Endothelial cell of umbilical vein (primary cell): ENCODE measurements at regions not wholly inside any gene's neighbourhood (a gene's known extent, or its start where the extent isn't known, plus 50 kb on each side); places are given as distances from the start of the nearest gene placed in this dataset.
A peak's percentile ranks its signal among the peaks of the same experiment; 100 is the strongest.

Source experiments
- BruUV-seq: library from RNA; stranded (reverse); fragments of 400-500 nt; replicated peaks from 2 replicates; lab custom pipeline; 2021; lab: Mats Ljungman, UMichigan
- CTCF ChIA-PET: fragments of 300-600, 350-600 bp; sonication (Branson Sonifier 250); formaldehyde crosslinking; loops from one replicate; lab custom pipeline; 2021; ENCODE audit warnings: antibody characterized with exemption, inconsistent platforms; lab: Charles Lee
- POLR2A ChIA-PET: fragments of 300-600, 350-600 bp; sonication (Branson Sonifier 250); formaldehyde crosslinking; loops from one replicate; lab custom pipeline; 2021; ENCODE audit warnings: antibody characterized with exemption, inconsistent platforms; lab: Charles Lee
- DNase-seq: peaks from one replicate; pipeline ENCODE4 v3.0.0-alpha.2; 2011; ENCODE audit warnings: low read depth, low spot score
- FAIRE-seq: peaks from 2 replicates; lab custom pipeline; 2011; peaks lifted over from hg19 to GRCh38; lab: Jason Lieb, UNC
- H2AFZ ChIP-seq: 2 replicates; pipeline ENCODE4 v1.6.0; 2012; ENCODE audit warnings: low read depth, low read length, control low read depth, inconsistent platforms
- H3K27ac ChIP-seq: 2 replicates; pipeline ENCODE4 v1.5.1; 2011; ENCODE audit warnings: low read depth, mild to moderate bottlenecking, control low read depth, low read length, moderate library complexity; ENCODE audit not compliant: insufficient read depth
- H3K27me3 ChIP-seq, 2 experiments: 2 replicates each; pipeline versions ENCODE4 v1.6.0 to v1.6.1; 2011; ENCODE audit warnings: low read length in 2 of 2, mixed read lengths in 1 of 2; ENCODE audit not compliant: control insufficient read depth in 2 of 2, insufficient read depth in 2 of 2
- H3K36me3 ChIP-seq, 2 experiments: 2 replicates in 1 of 2; 3 replicates in 1 of 2; pipeline ENCODE4 v1.5.1; 2011; ENCODE audit warnings: low read length in 2 of 2, mild to moderate bottlenecking in 1 of 2, moderate library complexity in 1 of 2; ENCODE audit not compliant: control insufficient read depth in 2 of 2, insufficient read depth in 2 of 2; ENCODE audit errors: extremely low read depth in 1 of 2
- H3K4me1 ChIP-seq: 3 replicates; pipeline ENCODE4 v1.5.1; 2011; ENCODE audit warnings: mild to moderate bottlenecking, low read length; ENCODE audit not compliant: control insufficient read depth, insufficient read depth; ENCODE audit errors: extremely low read depth
- H3K4me2 ChIP-seq: 2 replicates; pipeline ENCODE4 v1.6.1; 2011; ENCODE audit warnings: low read length, control low read depth, mixed read lengths; ENCODE audit not compliant: insufficient read depth
- H3K4me3 ChIP-seq, 3 experiments: fragments of 200-600 bp in 1 of 3; sonication (generic), shearing (Covaris generic) in 1 of 3; replicated peaks in 1 of 3; 2 replicates each; pipeline ENCODE4 v1.5.1; 2011 to 2016; ENCODE audit warnings: control low read depth in 3 of 3, low read length in 3 of 3, mild to moderate bottlenecking in 2 of 3, inconsistent platforms in 1 of 3, low read depth in 1 of 3, moderate library complexity in 1 of 3; ENCODE audit not compliant: insufficient read depth in 1 of 3
- H3K79me2 ChIP-seq: 2 replicates; pipeline ENCODE4 v1.6.0; 2012; ENCODE audit warnings: low read length, inconsistent platforms; ENCODE audit not compliant: control insufficient read depth, insufficient read depth
- H3K9ac ChIP-seq: replicated peaks from 2 replicates; pipeline ENCODE3; 2011; ENCODE audit warnings: low read length, control low read depth; ENCODE audit not compliant: insufficient read depth; ENCODE audit errors: extremely low read depth
- H3K9me1 ChIP-seq: replicated peaks from 3 replicates; pipeline ENCODE4 v1.6.0; 2011; ENCODE audit warnings: mild to moderate bottlenecking, low read length; ENCODE audit not compliant: control insufficient read depth, insufficient read depth; ENCODE audit errors: extremely low read depth
- H3K9me3 ChIP-seq: replicated peaks from 2 replicates; pipeline ENCODE4 v1.5.1; 2012; ENCODE audit warnings: low read length, inconsistent platforms; ENCODE audit not compliant: control insufficient read depth, insufficient read depth
- H4K20me1 ChIP-seq: replicated peaks from 2 replicates; pipeline ENCODE3; 2011; ENCODE audit warnings: mild to moderate bottlenecking, low read length; ENCODE audit not compliant: control insufficient read depth, insufficient read depth; ENCODE audit errors: extremely low read depth
- CTCF ChIP-seq, 2 donors: IDR thresholded peaks; 1 replicate in 1 of 2; 2 replicates in 1 of 2; pipeline ENCODE4 v1.5.1; 2011; ENCODE audit warnings: low read length in 2 of 2, mild to moderate bottlenecking in 2 of 2, moderate library complexity in 2 of 2, control low read depth in 1 of 2, inconsistent platforms in 1 of 2, low read depth in 1 of 2; ENCODE audit not compliant: insufficient read depth in 1 of 2; ENCODE audit errors: extremely low read depth in 1 of 2
- FOS ChIP-seq: IDR thresholded peaks from 2 replicates; pipeline ENCODE4 v1.6.1; 2011; ENCODE audit warnings: mild to moderate bottlenecking, low read length, moderate library complexity, borderline replicate concordance; ENCODE audit not compliant: insufficient read depth
- GATA2 ChIP-seq: IDR thresholded peaks from 2 replicates; pipeline ENCODE4 v1.7.0; 2011; ENCODE audit warnings: low read depth, mild to moderate bottlenecking, moderate library complexity, mixed read lengths, low read length; ENCODE audit not compliant: insufficient read length, insufficient read depth
- JUN ChIP-seq: IDR thresholded peaks from 2 replicates; pipeline ENCODE4 v1.6.1; 2011; ENCODE audit warnings: borderline replicate concordance, low read depth; ENCODE audit not compliant: insufficient read length, insufficient read depth
- POLR2A ChIP-seq: IDR thresholded peaks from 2 replicates; pipeline ENCODE4 v1.6.1; 2012; ENCODE audit warnings: low read depth, mild to moderate bottlenecking, control low read depth, low read length
- dilution Hi-C: fragments of 300-500 bp; cut with MboI; formaldehyde crosslinking; loops from one replicate; pipeline ENCODE4 v1.15.0; 2019; ENCODE audit warnings: low sequenced_read_pairs; ENCODE audit not compliant: extremely low pct_ligation_motif_present
- intact Hi-C: fragments of 100-400 bp; cut with micrococcal nuclease; formaldehyde crosslinking; loops from one replicate; pipeline ENCODE4 v1.10.0; 2022
- TF ChIP-seq, protein P1 (sequence below): IDR thresholded peaks from 2 replicates; pipeline ENCODE4 v1.6.1; 2011; ENCODE audit not compliant: insufficient read depth, insufficient read length

- Histone ChIP-seq H3K9ac (no peak overlapping the region), H3K4me3 (no peak overlapping the region)
- no TSS peak for BruUV-seq
Observed at GRCh38 chr6:56862415-56863175, 92.3 kb upstream of the BEND6 start.

DNA sequence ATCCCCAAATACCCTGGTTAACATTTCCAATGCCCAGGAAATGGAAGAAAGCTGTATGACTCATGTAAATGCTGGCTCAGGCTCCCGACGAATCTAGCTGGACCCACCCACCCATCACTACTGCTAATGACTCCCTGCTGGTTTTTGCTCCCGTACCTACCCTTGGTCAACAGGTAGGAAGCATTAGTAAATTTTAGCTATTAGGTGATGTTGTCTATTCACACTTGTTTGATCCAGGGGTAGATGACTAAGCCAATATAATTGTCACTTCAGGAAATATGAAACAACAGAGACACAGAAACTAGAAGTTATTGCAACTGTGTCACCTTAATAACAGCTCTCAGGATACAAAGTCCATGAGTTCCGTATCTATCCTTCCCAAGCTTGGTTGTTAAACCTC lies 94.4 kb upstream of the BEND6 start:
- Histone ChIP-seq H3K4me2 (peak overlapping the region; percentile 39), H2AFZ (peak overlapping the region; percentile 30)
- CTCF ChIA-PET = interaction anchor here (0.7 to 6.5 kb wide), 8 partner anchors 8 to 223 kb away, joined by 3 to 67 read pairs (median 4); no protein-coding TSS in a partner anchor

More at GRCh38 chr6:56862415-56863175, 92.3 kb upstream of the BEND6 start:
- H4K20me1 ChIP-seq = no peaks in the 10 kb centered on the region
- no peak overlapping the region for H3K27ac ChIP-seq
- dilution Hi-C loops = no loop called here
- FAIRE-seq (no peak), DNase-seq (peak; percentile 31)
- intact Hi-C loops = no loop called here
- no peaks in the 10 kb centered on the region for H3K9me3 ChIP-seq
- no peaks in the 10 kb centered on the region for H3K79me2 ChIP-seq
- no peaks in the 10 kb centered on the region for H3K36me3 ChIP-seq
- H3K9me1 ChIP-seq = no peaks in the 10 kb centered on the region
- CTCF ChIA-PET = interaction anchor here (0.6 to 6.5 kb wide), 8 partner anchors 11 to 219 kb away, joined by 3 to 67 read pairs (median 6); partner anchors contain the start of gene DST
- H3K4me2 ChIP-seq = peak overlapping the region; percentile 26
- no peaks in the 10 kb centered on the region for H3K27me3 ChIP-seq
- POLR2A ChIA-PET = interaction anchor here (0.5 kb wide), 1 partner anchor 12 kb away, joined by 5 read pairs; no protein-coding TSS in a partner anchor
- TF ChIP-seq GATA2 = no peak
- peak; percentile 1 for TF ChIP-seq FOS
- TF ChIP-seq POLR2A = no peak
- TF ChIP-seq, protein P1, sequence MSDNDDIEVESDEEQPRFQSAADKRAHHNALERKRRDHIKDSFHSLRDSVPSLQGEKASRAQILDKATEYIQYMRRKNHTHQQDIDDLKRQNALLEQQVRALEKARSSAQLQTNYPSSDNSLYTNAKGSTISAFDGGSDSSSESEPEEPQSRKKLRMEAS = no peak
- H2AFZ ChIP-seq = no peak overlapping the region
- peaks cover 57% of the 10 kb centered on the region for H3K4me1 ChIP-seq

More for the DNA sequence above, 94.4 kb upstream of the BEND6 start:
- TF ChIP-seq CTCF (IDR thresholded peaks at IDR 0.05; ENCODE audit: extremely low read depth in 1 of 2, insufficient read depth in 1 of 2, low read depth in 1 of 2, low read length in 2 of 2) = no peak
- TF ChIP-seq JUN = peak; percentile 30
- TF ChIP-seq FOS = peak; percentile 54
- peak; percentile 69 for FAIRE-seq
- peak; percentile 41 for DNase-seq
- H3K4me1 ChIP-seq = peaks cover 42% of the 10 kb centered on the region
- intact Hi-C loops (no loop called here), dilution Hi-C loops (no loop called here)
- no peaks in the 10 kb centered on the region for H3K79me2 ChIP-seq
- H3K27me3 ChIP-seq = no peaks in the 10 kb centered on the region
- BruUV-seq = no TSS peak
- H3K36me3 ChIP-seq = no peaks in the 10 kb centered on the region
- H3K4me3 ChIP-seq = no peak overlapping the region
- POLR2A ChIA-PET = interaction anchor here (0.7 kb wide), 1 partner anchor 17 kb away, joined by 3 read pairs; no protein-coding TSS in a partner anchor
- H3K9me1 ChIP-seq = no peaks in the 10 kb centered on the region
- no peak overlapping the region for H3K27ac ChIP-seq
- no peak overlapping the region for H3K9ac ChIP-seq
- no peaks in the 10 kb centered on the region for H3K9me3 ChIP-seq
- no peaks in the 10 kb centered on the region for H4K20me1 ChIP-seq
